A673 (cell line): ENCODE measurements at regions not wholly inside any gene's neighbourhood (a gene's known extent, or its start where the extent isn't known, plus 50 kb on each side); places are given as distances from the start of the nearest gene placed in this dataset.
"Not testable (repeated sequence)": the region's sequence is repeated elsewhere in the genome, so short reads cannot be mapped to it uniquely, and the experiment has no call there.

Experiments used
- BruUV-seq: library from RNA; stranded (reverse); fragments of 400-500 nt; replicated peaks from 2 replicates; lab custom pipeline; 2021; lab: Mats Ljungman, UMichigan
- CTCF ChIA-PET: fragments of 300-600 bp; sonication (Branson Sonifier 250); formaldehyde crosslinking; loops from one replicate; lab custom pipeline; 2022; ENCODE audit warnings: antibody characterized with exemption; lab: Charles Lee
- POLR2A ChIA-PET: fragments of 300-600 bp; sonication (Branson Sonifier 250); formaldehyde crosslinking; loops from one replicate; lab custom pipeline; 2022; ENCODE audit warnings: antibody characterized with exemption; ENCODE audit not compliant: low non-redundant PET; lab: Charles Lee
- DNase-seq: peaks from one replicate; pipeline ENCODE4 v3.0.0-alpha.2; 2015; ENCODE audit warnings: low spot score
- H3K27ac ChIP-seq: fragments of 200-600 bp; sonication (generic); 2 replicates; pipeline ENCODE4 v1.5.1; 2016; ENCODE audit warnings: mixed run types, low read depth, mild to moderate bottlenecking, mixed read lengths, antibody characterized with exemption, low read length; ENCODE audit not compliant: poor library complexity, severe bottlenecking
- H3K27me3 ChIP-seq: fragments of 200-600 bp; sonication (generic); replicated peaks from 2 replicates; pipeline ENCODE4 v1.6.1; 2017; ENCODE audit warnings: mixed run types, low read depth, mild to moderate bottlenecking, mixed read lengths, antibody characterized with exemption, low read length; ENCODE audit not compliant: insufficient read depth, poor library complexity
- H3K36me3 ChIP-seq: fragments of 200-600 bp; sonication (generic); 2 replicates; pipeline ENCODE4 v1.6.1; 2016; ENCODE audit warnings: mixed run types, mild to moderate bottlenecking, mixed read lengths, antibody characterized with exemption, low read length; ENCODE audit not compliant: insufficient read depth, poor library complexity, severe bottlenecking
- H3K4me1 ChIP-seq: fragments of 200-600 bp; sonication (generic); 2 replicates; pipeline ENCODE4 v1.6.1; 2017; ENCODE audit warnings: mixed run types, mild to moderate bottlenecking, mixed read lengths, antibody characterized with exemption, low read length; ENCODE audit not compliant: insufficient read depth, poor library complexity, severe bottlenecking
- H3K4me3 ChIP-seq: fragments of 200-600 bp; sonication (generic); 2 replicates; pipeline ENCODE4 v1.5.1; 2016; ENCODE audit warnings: low read depth, mixed run types, mild to moderate bottlenecking, mixed read lengths, low read length; ENCODE audit not compliant: poor library complexity, severe bottlenecking
- H3K9me3 ChIP-seq: fragments of 200-600 bp; sonication (generic); 2 replicates; pipeline ENCODE4 v1.6.1; 2016; ENCODE audit warnings: mixed run types, low read depth, mild to moderate bottlenecking, mixed read lengths, antibody characterized with exemption, low read length; ENCODE audit not compliant: poor library complexity, severe bottlenecking
- CTCF ChIP-seq: fragments of 300-800, 200-600 bp; sonication (generic); conservative IDR thresholded peaks from 2 replicates; pipeline ENCODE4 v1.5.1; 2017; ENCODE audit warnings: low read depth, mild to moderate bottlenecking, antibody characterized with exemption, low read length, moderate library complexity, mixed read lengths
- EZH2 ChIP-seq: fragments of 200-600 bp; sonication (generic); IDR thresholded peaks from 2 replicates; pipeline ENCODE4 v1.6.1; 2017; ENCODE audit warnings: borderline replicate concordance, low read depth, mild to moderate bottlenecking, mixed read lengths, antibody characterized with exemption, low read length; ENCODE audit not compliant: poor library complexity, severe bottlenecking
- intact Hi-C: fragments of 100-400 bp; cut with micrococcal nuclease; formaldehyde crosslinking; loops from one replicate; pipeline ENCODE4 v1.10.0; 2022; ENCODE audit not compliant: unreplicated experiment

- Histone ChIP-seq H3K36me3 (no peaks in the 10 kb centered on the region), H3K9me3 (no peaks in the 10 kb centered on the region), H3K27me3 (no peaks in the 10 kb centered on the region), H3K4me1 (no peaks in the 10 kb centered on the region), H3K4me3 (no peak overlapping the region), H3K27ac (no peak overlapping the region)
- intact Hi-C loops, result no loop called here
- POLR2A ChIA-PET, result no interaction called here
- no TSS peak for BruUV-seq
- no peak for DNase-seq
- CTCF ChIA-PET, result no interaction called here
- no peak for TF ChIP-seq CTCF
- TF ChIP-seq EZH2, result no peak
These were observed 424.9 kb upstream of the ALCAM start for GRCh38 chr3:104941785-104942184.

- BruUV-seq, result no TSS peak
- no peak for DNase-seq
- Histone ChIP-seq H3K4me3 (no peak overlapping the region), H3K9me3 (no peaks in the 10 kb centered on the region), H3K36me3 (no peaks in the 10 kb centered on the region), H3K27me3 (no peaks in the 10 kb centered on the region), H3K27ac (no peak overlapping the region), H3K4me1 (no peaks in the 10 kb centered on the region)
- ChIA-PET CTCF (no interaction called here), POLR2A (no interaction called here)
- TF ChIP-seq EZH2, result no peak
- intact Hi-C loops, result no loop called here
These were observed 422.7 kb upstream of the ALCAM start for GRCh38 chr3:104943974-104944373.

GRCh38 chr3:104947943-104948342 lies 418.8 kb upstream of the ALCAM start:
- no peak for DNase-seq
- no peak for TF ChIP-seq CTCF
- no peak for TF ChIP-seq EZH2
- Histone ChIP-seq H3K27me3 (no peaks in the 10 kb centered on the region), H3K4me3 (no peak overlapping the region), H3K9me3 (no peaks in the 10 kb centered on the region), H3K4me1 (no peaks in the 10 kb centered on the region), H3K27ac (no peak overlapping the region), H3K36me3 (no peaks in the 10 kb centered on the region)
- intact Hi-C loops, result no loop called here
- ChIA-PET POLR2A (no interaction called here), CTCF (no interaction called here)
- BruUV-seq, result no TSS peak

GRCh38 chr3:104949810-104950209 lies 416.9 kb upstream of the ALCAM start:
- DNase-seq, H3K27ac ChIP-seq, CTCF ChIA-PET, H3K36me3 ChIP-seq, H3K4me3 ChIP-seq, H3K4me1 ChIP-seq, H3K9me3 ChIP-seq, H3K27me3 ChIP-seq, POLR2A ChIA-PET, BruUV-seq, intact Hi-C loops: not testable (repeated sequence)
